Right renal cortex interstitium (tissue), 3 donors: ENCODE measurements at regions not wholly inside any gene's neighbourhood (a gene's known extent, or its start where the extent isn't known, plus 50 kb on each side); places are given as distances from the start of the nearest gene placed in this dataset.
A peak's percentile ranks its signal among the peaks of the same experiment; 100 is the strongest.

Experiments
- DNase-seq, 3 donors: peaks; one replicate each; pipeline ENCODE4 v3.0.0-alpha.2; 2013; ENCODE audit warnings: low read depth in 3 of 3, low spot score in 2 of 3

DNA sequence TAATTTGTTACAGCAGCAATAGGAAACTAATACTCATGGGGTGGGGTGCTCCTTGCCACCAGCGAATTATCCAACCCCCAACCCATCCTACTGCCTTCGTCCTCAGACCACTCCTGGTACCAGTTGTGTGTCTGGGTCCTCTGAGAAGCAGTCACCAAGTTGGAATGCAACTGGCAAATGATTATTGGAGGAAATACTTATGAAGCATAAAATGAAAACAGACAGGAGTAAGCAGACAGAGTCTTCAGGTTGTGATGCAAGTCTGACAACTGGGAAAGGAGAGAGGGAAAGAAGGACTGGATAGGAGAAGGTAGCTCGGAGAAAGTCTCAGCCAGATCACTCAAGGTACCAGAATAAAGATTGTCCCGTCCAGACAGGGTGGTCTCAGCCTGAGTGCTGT is 181.1 kb upstream of the ARID2 start:
- no peak for DNase-seq

DNA sequence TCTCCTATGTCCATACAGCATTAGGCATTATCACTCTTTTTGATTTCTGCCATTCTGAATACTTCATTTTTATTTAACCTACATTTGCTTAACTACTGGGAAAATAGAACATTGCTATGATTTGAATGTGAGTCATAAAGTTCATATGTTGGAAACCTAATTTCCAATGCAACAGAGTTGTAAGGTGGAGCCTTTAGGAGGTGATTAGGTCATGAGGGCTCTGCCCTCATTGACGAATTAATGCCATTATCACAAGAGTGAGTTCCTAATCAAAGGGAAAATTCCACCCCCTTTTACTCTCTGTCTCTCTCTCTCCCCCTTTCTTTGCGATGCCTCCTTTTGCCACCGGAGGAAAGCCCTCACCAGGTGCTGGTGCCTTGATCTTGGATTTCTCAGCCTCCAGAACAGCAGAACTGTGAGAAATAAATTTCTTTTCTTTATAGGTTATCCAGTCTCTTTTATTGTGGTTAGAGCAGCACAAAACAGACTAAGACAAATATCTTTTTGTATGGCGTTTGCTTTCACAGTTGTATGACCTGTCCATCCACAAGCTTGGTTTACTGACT is 180.1 kb upstream of the ARID2 start:
- no peak for DNase-seq

DNA sequence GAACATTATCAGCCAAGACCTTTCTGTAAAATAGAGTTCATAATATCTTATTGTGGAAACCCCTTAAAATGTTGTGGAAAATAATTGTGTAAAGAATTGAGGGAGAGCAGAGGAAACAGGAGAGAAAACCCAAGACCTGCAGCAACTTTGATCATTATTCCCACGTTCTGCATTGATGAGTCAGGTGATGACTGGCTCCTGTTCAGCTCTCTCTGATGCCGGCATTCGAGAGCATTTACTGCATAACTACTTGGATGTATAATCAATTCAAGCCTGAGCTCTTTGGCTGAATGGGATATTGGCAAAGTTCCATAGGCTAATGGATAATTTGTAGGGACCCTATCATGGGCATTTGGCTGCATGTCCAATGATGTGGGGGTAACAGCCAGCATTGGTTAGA is 176.3 kb upstream of the ARID2 start:
- no peak for DNase-seq

DNA sequence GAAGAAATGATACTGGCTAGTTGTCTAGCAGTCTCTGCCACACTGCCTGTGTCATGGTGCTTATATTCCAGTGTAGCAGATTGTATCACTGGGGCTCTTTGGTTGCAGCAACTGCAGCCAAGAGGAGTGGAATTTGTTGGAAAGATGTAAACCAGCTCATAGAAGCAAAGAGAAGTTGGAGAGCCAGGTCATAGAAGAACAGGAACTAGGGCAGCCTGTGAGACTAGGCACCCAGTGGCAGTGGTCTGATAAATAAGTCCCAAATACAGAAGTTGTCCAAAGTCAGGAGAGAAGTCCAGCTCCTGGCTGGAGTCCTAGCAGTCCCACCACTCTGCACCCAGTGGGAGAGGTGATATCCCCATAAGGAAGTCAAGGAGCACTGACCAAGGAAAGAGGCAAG is 172.5 kb upstream of the ARID2 start:
- no peak for DNase-seq

DNA sequence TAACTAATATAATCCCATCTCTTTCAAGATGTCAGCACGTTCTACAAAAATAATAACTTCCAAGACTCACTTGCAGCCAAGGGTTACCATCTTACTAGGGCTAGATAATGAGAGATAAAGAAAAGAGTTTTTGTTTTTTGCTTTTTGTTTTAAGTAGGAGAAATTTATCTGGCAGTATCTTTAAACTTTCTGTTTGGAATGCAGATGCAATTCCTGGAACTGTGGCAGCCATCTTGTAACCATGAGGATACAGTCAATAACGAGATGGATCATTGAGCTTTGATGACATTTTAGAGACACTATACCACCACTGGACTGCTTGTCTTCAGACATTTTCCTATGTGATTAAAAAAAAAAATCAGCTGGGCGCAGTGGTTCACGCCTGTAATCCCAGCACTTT is 171.2 kb upstream of the ARID2 start:
- no peak for DNase-seq

DNA sequence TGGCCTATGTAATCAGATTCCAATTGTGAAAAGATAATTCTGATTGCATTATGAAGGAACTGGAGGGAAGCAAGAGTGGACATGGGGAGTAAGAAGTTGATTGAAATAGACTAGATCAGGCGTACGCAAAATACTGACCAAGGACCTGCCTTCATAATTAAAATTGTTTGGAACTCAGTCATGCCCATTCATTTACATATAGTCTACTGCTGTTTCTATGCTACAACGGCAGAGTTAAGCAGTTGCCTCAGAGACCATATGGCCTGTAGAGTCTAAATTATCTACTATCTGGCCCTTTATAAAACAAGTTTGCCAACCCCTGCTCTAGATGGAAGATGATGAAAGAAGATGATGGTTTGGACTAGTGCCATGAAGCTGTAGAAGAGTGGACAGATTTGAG is 170.0 kb upstream of the ARID2 start:
- DNase-seq, result no peak

DNA sequence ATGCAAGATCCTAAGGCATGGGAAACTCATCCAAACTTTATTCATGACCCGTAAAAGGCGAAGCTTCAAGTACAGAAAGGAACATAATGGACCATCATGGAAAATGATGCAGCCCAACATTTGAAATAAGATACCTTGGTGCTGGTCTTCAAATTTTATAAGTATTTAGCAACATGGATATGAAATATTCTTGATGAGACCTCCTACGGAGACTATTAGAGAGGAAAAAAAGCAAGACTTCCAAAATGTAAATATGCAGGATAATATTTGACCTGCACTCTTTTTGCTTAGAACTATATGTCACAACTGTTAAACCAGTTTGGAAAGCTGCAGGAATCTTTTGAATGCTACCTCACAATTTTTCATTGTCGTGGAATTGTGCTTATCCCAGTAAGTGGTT is 168.8 kb upstream of the ARID2 start:
- no peak for DNase-seq

DNA sequence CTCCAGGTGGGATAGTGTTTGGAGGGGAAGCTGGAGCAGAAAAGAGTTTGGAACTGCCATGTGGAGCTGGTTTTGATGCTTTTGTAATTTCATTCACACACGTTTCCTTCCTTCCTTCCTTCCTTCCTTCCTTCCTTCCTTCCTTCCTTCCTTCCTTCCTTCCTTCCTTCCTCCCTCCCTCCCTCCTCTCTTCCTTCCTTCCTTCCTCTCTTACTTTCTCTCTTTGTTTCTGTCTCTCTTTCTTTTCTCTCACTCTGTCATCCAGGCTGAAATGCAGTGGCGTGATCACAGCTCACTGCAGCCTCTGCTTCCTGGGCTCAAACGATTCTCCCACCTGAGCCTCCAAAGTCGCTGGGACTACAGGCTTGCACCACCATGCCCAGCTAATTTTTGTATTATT is 168.0 kb upstream of the ARID2 start:
- no peak for DNase-seq

DNA sequence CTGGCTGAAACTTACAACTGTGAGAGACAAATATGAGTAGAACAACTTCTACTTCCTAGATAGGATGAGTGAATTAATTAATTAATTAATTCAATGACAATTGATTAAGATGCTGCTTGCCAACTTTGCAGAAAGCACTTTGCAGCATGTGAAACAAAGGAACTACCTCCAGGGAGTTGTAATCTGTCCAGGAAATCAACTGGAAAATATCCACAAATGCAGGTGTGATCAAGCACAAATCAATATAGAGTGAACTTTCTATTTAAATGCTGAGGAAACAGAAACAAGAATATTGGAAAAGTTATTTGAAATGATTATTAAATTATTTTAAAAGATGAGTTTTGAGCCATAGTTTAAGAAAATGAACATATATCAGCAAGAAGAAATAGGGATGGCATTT is 163.9 kb upstream of the ARID2 start:
- no peak for DNase-seq

DNA sequence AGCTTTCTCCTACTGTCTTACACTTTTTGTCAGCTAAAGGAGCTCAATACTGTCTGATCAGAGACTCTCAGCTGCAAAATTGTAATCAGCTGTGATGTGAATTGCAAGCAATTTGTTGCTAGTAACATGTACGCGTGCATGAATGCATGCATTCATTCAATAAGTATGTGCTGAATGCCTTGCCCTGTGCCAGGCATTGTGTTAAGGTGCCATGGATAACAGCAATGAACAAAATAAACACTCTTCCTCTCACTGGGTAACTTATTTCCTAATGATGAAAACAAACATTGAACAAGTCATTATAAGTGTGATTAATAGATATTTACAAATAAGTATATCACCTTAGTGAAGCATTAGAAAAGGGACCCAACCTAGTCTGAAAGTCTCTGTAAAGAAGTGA is 163.2 kb upstream of the ARID2 start:
- DNase-seq, result no peak

DNA sequence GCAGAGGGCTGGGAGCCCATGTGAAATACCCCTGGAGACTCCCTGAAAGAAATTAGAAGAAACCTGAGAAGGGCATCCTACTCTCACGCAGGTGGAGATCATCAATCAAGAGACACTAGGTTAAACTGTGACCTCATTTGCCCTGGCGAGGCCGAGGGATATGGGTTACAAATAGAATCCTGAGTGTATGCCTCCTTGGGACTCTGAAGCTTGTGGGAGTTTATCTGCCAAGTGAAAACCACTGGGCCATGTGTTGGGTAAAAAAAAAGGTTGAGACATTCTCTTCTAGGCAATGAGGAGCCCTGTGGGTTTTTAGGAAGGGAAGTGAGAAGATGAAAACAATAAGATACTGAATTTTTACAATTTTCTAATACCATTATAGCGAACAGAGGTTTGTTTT is 160.7 kb upstream of the ARID2 start:
- peak; percentile 48 to 73 (median 63) for DNase-seq

DNA sequence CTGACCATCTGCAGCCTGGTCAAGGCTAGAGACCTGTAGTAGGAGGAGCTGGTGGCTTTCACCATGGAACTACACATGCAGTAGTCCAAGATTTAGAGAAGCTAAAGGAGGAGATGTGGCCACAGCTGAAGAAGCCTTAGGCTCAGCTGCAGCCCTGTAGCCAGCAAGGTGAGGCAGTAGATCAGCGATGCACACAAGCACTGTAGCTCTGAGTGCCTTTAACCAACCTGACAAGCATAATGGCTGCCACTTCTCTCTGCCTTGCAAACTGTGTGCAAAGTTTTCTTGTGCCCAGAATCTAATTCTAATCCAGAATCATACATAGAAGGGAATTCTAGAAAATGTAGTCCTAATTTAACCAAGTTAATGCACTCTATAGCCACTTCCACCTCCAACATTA is 159.0 kb upstream of the ARID2 start:
- DNase-seq, result no peak

DNA sequence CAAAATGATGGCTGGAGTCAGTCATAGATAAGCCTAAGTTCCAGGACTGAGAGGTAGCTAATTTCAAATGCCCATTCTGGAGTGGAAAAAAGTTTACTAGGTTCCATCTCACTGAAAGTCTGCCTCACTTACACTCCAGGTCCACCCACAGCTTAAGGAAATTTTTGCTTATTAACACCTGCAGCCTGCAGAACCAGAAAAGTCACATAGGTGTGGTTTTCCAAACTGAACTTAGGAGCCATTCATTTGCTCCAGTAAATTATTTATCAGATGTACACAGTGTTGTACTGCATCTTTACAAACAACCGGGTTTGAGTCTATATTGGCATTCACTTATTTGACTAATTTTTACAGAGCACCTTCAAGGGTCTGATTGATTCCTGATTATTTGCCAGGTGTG is 157.4 kb upstream of the ARID2 start:
- no peak for DNase-seq

DNA sequence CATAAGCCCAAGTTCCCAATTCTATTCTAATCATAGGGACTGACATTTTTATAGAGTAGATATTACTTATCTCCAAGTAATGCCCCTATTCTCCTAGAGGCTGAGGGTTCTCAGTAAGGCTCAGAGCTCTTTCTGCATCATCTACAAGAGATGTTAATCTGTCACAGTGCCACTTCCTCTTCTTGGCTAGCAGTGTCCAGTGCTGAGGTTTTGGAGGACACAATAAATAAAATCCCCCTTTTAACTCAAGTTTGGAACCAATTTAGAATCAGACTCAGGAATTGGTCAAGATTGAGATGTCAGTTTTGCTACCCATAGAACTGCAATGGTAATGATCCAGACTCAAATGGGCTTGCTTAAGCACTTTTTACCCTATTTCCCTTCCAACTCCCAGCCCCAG is 154.1 kb upstream of the ARID2 start:
- DNase-seq, result no peak

DNA sequence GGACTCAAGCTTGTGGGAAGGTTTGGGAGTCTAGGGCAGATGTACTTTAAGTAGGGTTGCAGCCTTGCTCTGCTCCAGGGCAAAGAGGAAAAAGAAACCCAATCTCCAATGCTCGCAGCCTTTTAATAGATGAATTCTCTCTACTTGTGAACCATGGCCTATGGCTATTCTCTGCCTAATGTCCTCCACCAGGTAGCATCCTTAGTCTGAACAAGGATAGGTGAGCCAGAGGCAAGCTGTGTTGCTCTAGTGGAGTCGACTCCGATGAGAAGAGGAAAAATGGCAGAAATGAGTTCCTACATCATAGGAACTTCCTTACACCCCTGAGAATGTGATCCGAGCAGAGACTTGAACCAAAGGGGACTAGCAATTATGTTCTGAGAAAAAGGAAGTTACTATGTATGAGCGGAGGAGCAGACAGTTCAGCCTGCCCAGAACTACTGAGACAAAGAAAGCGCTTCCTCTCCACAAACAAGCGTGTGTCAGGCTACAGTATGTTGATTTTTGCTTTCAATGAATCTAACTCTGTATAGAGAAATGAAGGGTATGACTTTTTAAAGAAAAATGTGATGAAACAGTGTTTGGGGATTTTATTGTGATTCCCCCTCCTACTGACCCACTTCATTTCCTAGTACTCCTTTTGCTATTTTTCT is 153.6 kb upstream of the ARID2 start:
- DNase-seq, result no peak

DNA sequence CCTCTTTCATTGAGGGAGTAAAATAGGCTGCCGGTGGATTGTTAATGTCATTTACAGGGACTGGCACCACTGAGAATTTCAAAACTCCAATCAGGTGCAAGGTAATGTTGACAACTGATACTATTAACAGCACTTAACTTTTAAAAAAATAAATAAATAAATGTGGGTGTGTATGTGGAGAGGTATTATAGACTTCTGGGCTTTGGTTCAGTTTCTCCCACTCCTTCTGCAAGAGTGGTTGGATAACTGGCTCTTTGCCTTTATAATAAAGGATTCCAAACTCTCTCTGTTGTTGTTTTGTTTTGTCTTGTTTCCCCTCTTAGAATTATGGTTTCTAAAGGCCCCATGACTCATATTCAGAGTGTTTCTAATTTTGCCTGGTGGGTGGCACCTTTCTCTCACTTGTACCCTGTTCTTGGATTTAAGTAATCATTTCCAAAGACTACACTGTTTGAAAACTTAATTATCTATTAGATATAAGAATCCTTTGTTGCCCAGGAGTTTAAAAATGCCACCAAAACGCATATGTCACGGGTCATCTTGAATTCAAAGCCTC is 151.6 kb upstream of the ARID2 start:
- DNase-seq, result no peak

DNA sequence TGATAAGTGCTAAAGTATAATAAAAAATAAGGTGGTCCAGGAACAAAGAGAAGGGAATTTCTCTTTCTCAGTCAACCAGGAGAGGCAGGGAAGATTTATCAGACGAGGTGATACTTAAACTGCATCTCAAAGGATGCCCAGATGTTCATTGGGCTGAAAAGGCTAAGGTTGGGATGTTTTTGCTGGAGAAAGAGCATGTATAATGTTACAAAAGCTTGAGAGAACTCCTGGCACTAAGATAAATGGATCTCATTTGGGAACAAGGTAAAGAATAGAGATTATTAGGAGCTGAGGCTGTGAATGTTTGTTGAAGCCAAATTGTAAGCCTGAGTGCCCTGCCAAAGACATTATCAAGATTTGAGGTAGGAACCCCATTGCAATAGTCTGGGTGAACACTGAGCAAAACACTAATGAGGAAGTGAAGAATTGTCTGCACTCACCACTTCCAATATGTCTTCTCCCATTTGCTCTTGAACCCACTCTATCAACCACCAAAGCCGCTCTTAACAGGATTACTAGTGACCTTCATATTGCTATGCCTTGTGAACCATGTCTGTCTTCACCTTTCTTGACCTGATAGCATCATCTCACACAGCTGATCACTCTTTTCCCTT is 149.0 kb upstream of the ARID2 start:
- no peak for DNase-seq

DNA sequence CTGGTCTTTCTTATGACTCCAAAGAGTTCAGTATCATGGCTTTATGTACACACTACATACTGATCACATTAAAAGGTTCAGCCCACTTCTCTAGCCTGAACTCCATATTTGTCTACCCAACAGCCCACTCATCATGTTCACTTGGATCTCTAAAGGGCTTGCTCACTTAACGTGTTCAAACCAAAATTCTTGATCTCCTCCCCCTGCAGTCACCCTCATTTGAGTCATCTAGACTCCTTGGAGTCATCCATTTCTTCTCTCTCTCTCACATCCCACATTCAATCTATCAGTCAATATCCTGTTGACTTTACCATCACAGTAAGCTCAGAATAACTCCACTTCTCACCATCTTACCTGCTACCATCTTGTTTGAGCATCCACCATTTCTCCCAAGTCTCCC is 148.4 kb upstream of the ARID2 start:
- no peak for DNase-seq

DNA sequence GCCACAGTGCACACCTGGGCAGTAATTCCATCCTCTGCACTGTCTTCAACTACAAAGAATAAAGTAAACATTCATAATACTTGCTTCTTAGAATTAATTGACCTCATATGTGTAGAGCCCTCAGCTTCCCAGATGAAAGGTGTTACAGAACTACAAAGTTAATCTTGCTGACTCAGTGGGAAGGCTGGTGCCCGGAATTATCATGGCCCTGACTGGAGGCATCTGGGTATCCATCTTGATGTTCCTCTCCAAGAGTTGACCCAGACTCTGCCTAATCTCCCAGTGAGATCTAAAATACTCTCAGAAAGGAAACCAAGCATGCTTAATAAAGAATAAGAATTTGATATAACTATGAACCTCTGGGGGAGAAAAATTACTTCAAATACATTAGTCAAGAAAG is 147.0 kb upstream of the ARID2 start:
- no peak for DNase-seq

DNA sequence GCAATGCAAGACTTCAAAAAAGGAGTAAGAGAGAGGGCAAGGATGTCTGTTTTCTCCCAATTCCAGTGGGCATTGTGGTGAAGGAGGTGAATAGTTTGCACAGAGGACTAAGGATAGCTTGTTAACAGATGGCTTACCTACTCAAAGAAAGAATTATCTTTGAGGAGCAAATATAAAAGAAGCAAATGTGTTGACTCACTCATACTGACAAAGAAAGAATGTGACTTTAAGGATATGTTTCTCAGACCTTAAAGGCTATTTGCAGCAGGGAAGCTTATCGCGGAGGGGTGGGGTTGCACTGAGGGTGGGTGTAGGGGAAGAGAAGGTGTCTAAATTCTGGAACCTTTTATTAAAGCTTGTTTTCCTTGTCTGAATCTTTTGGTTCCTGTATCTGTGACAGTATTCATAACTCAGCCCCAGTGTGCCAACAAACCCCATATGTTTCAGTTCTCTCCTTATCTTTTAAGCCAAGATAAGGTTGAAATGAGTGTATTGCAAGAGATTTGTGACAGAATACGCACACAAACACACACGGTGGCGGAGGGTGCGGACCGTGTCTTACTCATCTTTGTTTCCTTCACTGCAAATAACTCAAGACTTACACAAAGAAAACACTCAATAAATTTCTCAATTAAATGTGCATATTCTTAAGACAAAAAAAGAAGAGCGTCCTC is 146.4 kb upstream of the ARID2 start:
- no peak for DNase-seq

DNA sequence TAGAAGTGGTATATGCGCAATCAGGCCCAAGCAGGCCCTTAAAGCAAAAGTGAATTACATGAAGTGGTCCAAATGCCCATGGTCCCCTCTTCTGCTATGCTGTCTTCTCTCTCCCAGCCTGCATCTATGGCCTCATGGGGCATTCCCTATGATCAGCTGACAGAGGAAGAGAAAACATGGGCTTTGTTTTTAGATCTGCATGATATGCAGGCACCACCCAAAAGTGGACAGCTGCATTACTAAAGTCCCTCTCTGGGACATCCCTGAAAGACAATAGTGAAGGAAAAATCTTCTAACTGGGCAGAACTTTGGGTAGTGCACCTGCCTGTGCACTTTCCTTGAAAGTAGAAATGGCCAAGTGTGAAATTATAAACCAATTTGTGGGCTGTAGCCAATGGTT is 145.2 kb upstream of the ARID2 start:
- DNase-seq, result no peak
